Spleen (tissue), 7 donors: ENCODE measurements at regions not wholly inside any gene's neighbourhood (a gene's known extent, or its start where the extent isn't known, plus 50 kb on each side); places are given as distances from the start of the nearest gene placed in this dataset.

Experiments used
- CTCF ChIP-seq, 11 experiments: fragments of 200-600 bp in 7 of 11; fragments of 450-650 bp in 4 of 11; sonication (generic) in 4 of 11; IDR thresholded peaks in 8 of 11; conservative IDR thresholded peaks in 3 of 11; 1 replicate in 7 of 11; 2 replicates in 4 of 11; pipeline versions ENCODE4 v1.4.0 to v1.8.0; 2016 to 2021; ENCODE audit warnings: antibody characterized with exemption in 11 of 11, inconsistent platforms in 4 of 11, mild to moderate bottlenecking in 1 of 11
- POLR2A ChIP-seq, 3 donors: fragments of 450-650 bp; IDR thresholded peaks; one replicate each; pipeline ENCODE4 v1.5.1; 2017; ENCODE audit warnings: antibody characterized with exemption in 3 of 3, mild to moderate bottlenecking in 1 of 3
- donor health status: DM: no; HTN: no; CAD: no; lungs with moderate emphysema.
- donor health status: DM: no; HTN: no; CAD: no.
- donor health status: DM: no; HTN: no; CAD: no.

- TF ChIP-seq CTCF (IDR thresholded peaks at IDR 0.05 in 8 of 11, conservative IDR thresholded peaks at IDR 0.05 in 3 of 11) (no peak), POLR2A (IDR thresholded peaks at IDR 0.05) (no peak)
Observed at GRCh38 chr20:10735195-10735949, 61.6 kb upstream of the JAG1 start.
